LNCAP (cell line): ENCODE measurements at regions not wholly inside any gene's neighbourhood (a gene's known extent, or its start where the extent isn't known, plus 50 kb on each side); places are given as distances from the start of the nearest gene placed in this dataset.

ENCODE experiments used
- CTCF ChIP-seq: fragments of 450-650 bp; IDR thresholded peaks from 2 replicates; pipeline ENCODE4 v1.5.1; 2017; ENCODE audit warnings: mild to moderate bottlenecking

DNA sequence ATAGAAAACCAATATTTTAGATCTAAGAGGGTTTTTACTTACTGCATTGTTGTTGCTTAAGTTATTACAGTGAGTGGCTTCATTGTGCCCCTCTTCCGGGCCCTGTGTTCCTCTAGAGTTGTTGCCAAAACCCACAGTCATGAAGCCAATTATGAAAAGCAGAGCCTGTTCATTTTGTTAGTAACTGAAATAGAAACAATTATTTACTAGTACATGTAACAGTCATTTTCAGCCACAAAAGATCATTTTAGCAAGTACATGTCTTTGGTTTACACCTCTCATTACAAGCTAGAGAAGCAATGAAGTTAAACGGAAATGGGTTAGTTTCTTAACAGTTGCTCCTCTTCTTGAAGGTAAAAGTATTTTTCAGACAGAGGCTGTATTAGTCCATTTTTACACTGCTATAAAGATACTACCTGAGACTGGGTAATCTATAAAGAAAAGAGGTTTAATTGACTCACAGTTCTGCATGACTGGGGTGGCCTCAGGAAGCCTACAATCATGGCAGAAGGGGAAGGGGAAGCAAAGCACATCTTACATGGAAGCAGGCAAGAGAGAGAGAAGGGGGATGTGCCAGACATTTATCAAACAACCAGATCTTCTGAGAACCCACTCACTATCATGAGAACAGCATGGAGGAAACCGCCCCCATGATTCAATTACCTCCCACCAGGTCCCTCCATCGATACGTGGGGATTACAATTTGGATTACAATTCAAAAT is 380.5 kb downstream of the SFMBT2 start:
- no peak for TF ChIP-seq CTCF

DNA sequence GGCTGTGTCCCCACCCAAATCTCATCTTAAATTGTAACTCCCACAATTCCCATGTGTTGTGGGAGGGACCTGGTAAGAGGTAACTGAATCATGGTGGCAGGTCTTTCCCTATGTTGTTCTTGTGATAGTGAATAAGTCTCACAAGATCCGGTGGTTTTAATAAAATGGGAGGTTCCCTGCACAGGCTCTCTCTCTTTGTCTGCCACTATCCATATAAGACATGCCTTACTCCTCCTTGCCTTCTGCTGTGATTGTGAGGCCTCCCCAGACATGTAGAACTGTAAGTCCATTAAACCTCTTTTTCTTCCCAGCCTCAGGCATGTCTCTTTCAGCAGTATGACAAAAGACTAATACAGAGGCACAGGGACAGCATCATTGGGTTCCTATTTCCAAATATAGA is 381.2 kb downstream of the SFMBT2 start:
- TF ChIP-seq CTCF = no peak

DNA sequence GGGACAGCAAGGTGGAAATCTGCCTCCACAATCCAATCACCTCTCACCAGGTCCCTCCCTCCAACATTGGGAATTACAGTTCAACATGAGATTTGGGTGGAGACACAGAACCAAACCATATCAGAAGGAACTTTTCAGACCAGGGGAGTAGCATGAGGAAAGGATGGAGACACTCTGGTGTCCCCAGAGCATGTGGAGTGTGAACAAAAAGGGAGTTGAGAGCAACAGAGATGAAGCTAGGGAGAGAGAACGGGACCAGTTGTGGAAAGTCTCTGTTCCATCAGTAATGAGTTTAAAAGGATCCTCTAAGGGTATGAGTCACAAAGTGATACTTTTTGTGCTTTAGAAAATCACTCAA is 382.0 kb downstream of the SFMBT2 start:
- TF ChIP-seq CTCF = no peak

- TF ChIP-seq CTCF = no peak
These were observed 382.7 kb downstream of the SFMBT2 start for GRCh38 chr10:7027913-7028808.

DNA sequence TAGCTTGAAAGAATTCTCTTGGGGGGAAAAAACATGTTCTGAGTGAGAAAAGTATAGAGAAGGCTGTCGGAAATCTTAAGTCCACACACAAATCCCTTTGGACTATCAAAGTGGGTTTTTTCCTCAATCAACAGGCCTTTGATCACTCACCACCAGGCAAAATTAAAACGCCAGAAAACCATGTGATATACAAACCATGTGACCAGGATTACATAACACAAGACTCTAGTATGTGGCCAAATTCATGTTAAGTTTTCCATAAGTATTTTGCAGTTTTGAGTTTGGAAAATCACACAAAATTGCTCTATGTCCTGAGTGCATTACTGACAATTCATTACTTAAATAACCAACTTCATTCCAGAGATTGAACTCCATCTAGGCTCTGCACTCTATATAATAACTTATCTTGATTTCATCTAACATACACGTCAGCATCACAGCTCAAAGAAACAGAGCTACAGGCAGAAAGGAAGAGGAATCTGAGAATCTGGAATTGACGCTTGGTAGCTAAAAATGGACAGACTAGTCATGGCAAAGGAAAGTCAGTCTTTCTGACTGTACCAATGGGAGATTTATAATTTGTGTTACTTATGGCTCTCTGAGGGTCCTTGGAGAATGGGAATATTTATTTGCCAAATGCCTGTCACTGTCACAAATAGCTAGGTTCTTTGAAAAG is 383.5 kb downstream of the SFMBT2 start:
- no peak for TF ChIP-seq CTCF

DNA sequence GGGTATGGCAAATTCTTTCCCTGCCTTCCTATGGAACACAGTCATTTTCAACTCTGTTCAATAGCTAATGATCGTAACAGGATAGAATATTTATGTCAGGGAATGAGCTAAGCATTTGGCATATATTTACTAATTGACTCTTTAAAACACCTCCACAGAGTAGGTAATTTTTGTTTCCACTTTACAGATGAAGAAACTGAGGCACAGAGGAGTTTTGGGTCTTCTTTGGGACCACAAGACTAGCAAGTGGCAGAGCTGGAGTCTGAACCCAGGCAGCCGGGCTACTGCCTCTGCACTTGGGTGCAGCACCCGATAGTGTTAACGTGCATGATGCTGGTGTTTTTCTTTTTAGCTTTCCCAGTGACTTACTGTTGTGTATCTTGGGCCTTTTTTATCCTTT is 384.0 kb downstream of the SFMBT2 start:
- TF ChIP-seq CTCF = no peak

GRCh38 chr10:7025296-7025695 is 385.5 kb downstream of the SFMBT2 start:
- no peak for TF ChIP-seq CTCF
